Neural cell (in vitro differentiated cells): ENCODE measurements at regions not wholly inside any gene's neighbourhood (a gene's known extent, or its start where the extent isn't known, plus 50 kb on each side); places are given as distances from the start of the nearest gene placed in this dataset.

Source experiments
- H2AFZ ChIP-seq: fragments of 200-600, 300-800 bp; sonication (generic), shearing (Covaris generic); 2 replicates; pipeline ENCODE4 v1.6.0; 2014; ENCODE audit warnings: low read depth, mild to moderate bottlenecking, antibody characterized with exemption, low read length, moderate library complexity
- H3F3A ChIP-seq: fragments of 200-600 bp; shearing (Covaris generic); 2 replicates; pipeline ENCODE4 v1.6.1; 2016; ENCODE audit warnings: mild to moderate bottlenecking, moderate library complexity, mixed read lengths, antibody characterized with exemption, low read length; ENCODE audit not compliant: insufficient read depth, poor library complexity, severe bottlenecking
- H3K27ac ChIP-seq: fragments of 200-600, 300-800 bp; sonication (generic), shearing (Covaris generic); 2 replicates; pipeline ENCODE4 v1.5.1; 2014; ENCODE audit warnings: mild to moderate bottlenecking, low read length, moderate library complexity
- H3K27me3 ChIP-seq: fragments of 300-800, 200-600 bp; sonication (generic), shearing (Covaris generic); 2 replicates; pipeline ENCODE4 v1.6.0; 2014; ENCODE audit warnings: mild to moderate bottlenecking, low read depth, low read length, moderate library complexity; ENCODE audit not compliant: insufficient read depth
- H3K36me3 ChIP-seq: fragments of 300-800, 200-600 bp; sonication (generic), shearing (Covaris generic); 2 replicates; pipeline ENCODE4 v1.5.1; 2014; ENCODE audit warnings: mild to moderate bottlenecking, antibody characterized with exemption, low read length, moderate library complexity; ENCODE audit not compliant: insufficient read depth
- H3K4me2 ChIP-seq: fragments of 300-800, 200-600 bp; sonication (generic), shearing (Covaris generic); 2 replicates; pipeline ENCODE4 v1.6.0; 2014; ENCODE audit warnings: mild to moderate bottlenecking, low read length
- H3K4me3 ChIP-seq: fragments of 300-800, 200-600 bp; sonication (generic), shearing (Covaris generic); 2 replicates; pipeline ENCODE4 v1.5.1; 2014; ENCODE audit warnings: mild to moderate bottlenecking, low read length, moderate library complexity
- H3K79me2 ChIP-seq: fragments of 200-600 bp; shearing (Covaris generic); replicated peaks from 2 replicates; pipeline ENCODE4 v1.6.0; 2014; ENCODE audit warnings: mild to moderate bottlenecking, low read length, moderate library complexity; ENCODE audit not compliant: insufficient read depth
- H3K9ac ChIP-seq: fragments of 300-800, 200-600 bp; sonication (generic), shearing (Covaris generic); 2 replicates; pipeline ENCODE4 v1.6.1; 2016; ENCODE audit warnings: mild to moderate bottlenecking, low read length, mixed read lengths
- H3K9me2 ChIP-seq: fragments of 200-600 bp; shearing (Covaris generic); 2 replicates; pipeline ENCODE4 v1.6.1; 2016; ENCODE audit warnings: mild to moderate bottlenecking, low read length, mixed read lengths; ENCODE audit not compliant: insufficient read depth
- H3K9me3 ChIP-seq: fragments of 200-600, 300-800 bp; sonication (generic), shearing (Covaris generic); 2 replicates; pipeline ENCODE4 v1.6.1; 2016; ENCODE audit warnings: mild to moderate bottlenecking, mixed run types, low read length, moderate library complexity, mixed read lengths
- H4K20me1 ChIP-seq: fragments of 200-600 bp; shearing (Covaris generic); 2 replicates; pipeline ENCODE4 v1.6.1; 2016; ENCODE audit warnings: mild to moderate bottlenecking, mixed run types; ENCODE audit not compliant: insufficient read depth
- EP300 ChIP-seq: fragments of 450-650 bp; conservative IDR thresholded peaks from 2 replicates; pipeline ENCODE4 v1.6.1; 2014; ENCODE audit warnings: antibody characterized with exemption, mild to moderate bottlenecking, moderate library complexity; ENCODE audit not compliant: poor library complexity, severe bottlenecking
- EZH2 ChIP-seq: fragments of 200-600, 300-800 bp; shearing (Covaris generic), sonication (generic); IDR thresholded peaks from 2 replicates; pipeline ENCODE4 v1.6.1; 2014; ENCODE audit warnings: antibody characterized with exemption, low read length, borderline replicate concordance, mild to moderate bottlenecking; ENCODE audit not compliant: insufficient read depth, poor library complexity, severe bottlenecking
- MXI1 ChIP-seq: fragments of 450-650 bp; conservative IDR thresholded peaks from 2 replicates; pipeline ENCODE4 v1.6.1; 2014; ENCODE audit warnings: antibody characterized with exemption, mild to moderate bottlenecking; ENCODE audit not compliant: poor library complexity, severe bottlenecking
- POLR2AphosphoS5 ChIP-seq: IDR thresholded peaks from 2 replicates; pipeline ENCODE4 v1.6.1; 2012
- RAD21 ChIP-seq: fragments of 450-650 bp; conservative IDR thresholded peaks from 2 replicates; pipeline ENCODE4 v1.6.1; 2014; ENCODE audit warnings: antibody characterized with exemption, mild to moderate bottlenecking, moderate library complexity
- SMC3 ChIP-seq: fragments of 450-650 bp; conservative IDR thresholded peaks from 2 replicates; pipeline ENCODE4 v1.6.1; 2014; ENCODE audit warnings: antibody characterized with exemption, mild to moderate bottlenecking, moderate library complexity; ENCODE audit not compliant: poor library complexity
- TF ChIP-seq, protein P1 (sequence below): fragments of 450-650 bp; IDR thresholded peaks from 2 replicates; pipeline ENCODE4 v1.5.1; 2014; ENCODE audit warnings: antibody characterized with exemption, mild to moderate bottlenecking, moderate library complexity; ENCODE audit not compliant: poor library complexity, severe bottlenecking
- TF ChIP-seq, protein P2 (sequence below): IDR thresholded peaks from 2 replicates; pipeline ENCODE4 v1.6.1; 2012; ENCODE audit warnings: borderline replicate concordance

- Histone ChIP-seq H3K4me2 (peak overlapping the region; percentile 1), H3F3A (no peaks in the 10 kb centered on the region), H3K4me3 (peak overlapping the region; percentile 23), H3K9me2 (no peaks in the 10 kb centered on the region), H3K9ac (no peak overlapping the region), H3K79me2 (no peaks in the 10 kb centered on the region), H4K20me1 (no peaks in the 10 kb centered on the region), H3K27me3 (no peaks in the 10 kb centered on the region), H3K9me3 (no peaks in the 10 kb centered on the region), H3K36me3 (no peaks in the 10 kb centered on the region), H2AFZ (no peak overlapping the region), H3K27ac (peak overlapping the region; percentile 50)
- peak; percentile 54 for TF ChIP-seq POLR2AphosphoS5
- TF ChIP-seq MXI1, result no peak
- no peak for TF ChIP-seq SMC3
- peak; percentile 27 for TF ChIP-seq RAD21
- TF ChIP-seq EP300, result peak; percentile 52
These were observed 284.1 kb downstream of the IRS1 start for GRCh38 chr2:226515344-226516055.

GRCh38 chr2:226514895-226515294 is 284.7 kb downstream of the IRS1 start:
- Histone ChIP-seq H3F3A (no peaks in the 10 kb centered on the region), H3K4me2 (no peak overlapping the region)
- no peak for TF ChIP-seq MXI1
- no peak for TF ChIP-seq RAD21
- TF ChIP-seq EP300, result no peak
- no peak for TF ChIP-seq SMC3
- TF ChIP-seq, protein P1, sequence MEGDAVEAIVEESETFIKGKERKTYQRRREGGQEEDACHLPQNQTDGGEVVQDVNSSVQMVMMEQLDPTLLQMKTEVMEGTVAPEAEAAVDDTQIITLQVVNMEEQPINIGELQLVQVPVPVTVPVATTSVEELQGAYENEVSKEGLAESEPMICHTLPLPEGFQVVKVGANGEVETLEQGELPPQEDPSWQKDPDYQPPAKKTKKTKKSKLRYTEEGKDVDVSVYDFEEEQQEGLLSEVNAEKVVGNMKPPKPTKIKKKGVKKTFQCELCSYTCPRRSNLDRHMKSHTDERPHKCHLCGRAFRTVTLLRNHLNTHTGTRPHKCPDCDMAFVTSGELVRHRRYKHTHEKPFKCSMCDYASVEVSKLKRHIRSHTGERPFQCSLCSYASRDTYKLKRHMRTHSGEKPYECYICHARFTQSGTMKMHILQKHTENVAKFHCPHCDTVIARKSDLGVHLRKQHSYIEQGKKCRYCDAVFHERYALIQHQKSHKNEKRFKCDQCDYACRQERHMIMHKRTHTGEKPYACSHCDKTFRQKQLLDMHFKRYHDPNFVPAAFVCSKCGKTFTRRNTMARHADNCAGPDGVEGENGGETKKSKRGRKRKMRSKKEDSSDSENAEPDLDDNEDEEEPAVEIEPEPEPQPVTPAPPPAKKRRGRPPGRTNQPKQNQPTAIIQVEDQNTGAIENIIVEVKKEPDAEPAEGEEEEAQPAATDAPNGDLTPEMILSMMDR, result no peak
- no peak for TF ChIP-seq EZH2
- no peak for TF ChIP-seq POLR2AphosphoS5
- TF ChIP-seq, protein P2, sequence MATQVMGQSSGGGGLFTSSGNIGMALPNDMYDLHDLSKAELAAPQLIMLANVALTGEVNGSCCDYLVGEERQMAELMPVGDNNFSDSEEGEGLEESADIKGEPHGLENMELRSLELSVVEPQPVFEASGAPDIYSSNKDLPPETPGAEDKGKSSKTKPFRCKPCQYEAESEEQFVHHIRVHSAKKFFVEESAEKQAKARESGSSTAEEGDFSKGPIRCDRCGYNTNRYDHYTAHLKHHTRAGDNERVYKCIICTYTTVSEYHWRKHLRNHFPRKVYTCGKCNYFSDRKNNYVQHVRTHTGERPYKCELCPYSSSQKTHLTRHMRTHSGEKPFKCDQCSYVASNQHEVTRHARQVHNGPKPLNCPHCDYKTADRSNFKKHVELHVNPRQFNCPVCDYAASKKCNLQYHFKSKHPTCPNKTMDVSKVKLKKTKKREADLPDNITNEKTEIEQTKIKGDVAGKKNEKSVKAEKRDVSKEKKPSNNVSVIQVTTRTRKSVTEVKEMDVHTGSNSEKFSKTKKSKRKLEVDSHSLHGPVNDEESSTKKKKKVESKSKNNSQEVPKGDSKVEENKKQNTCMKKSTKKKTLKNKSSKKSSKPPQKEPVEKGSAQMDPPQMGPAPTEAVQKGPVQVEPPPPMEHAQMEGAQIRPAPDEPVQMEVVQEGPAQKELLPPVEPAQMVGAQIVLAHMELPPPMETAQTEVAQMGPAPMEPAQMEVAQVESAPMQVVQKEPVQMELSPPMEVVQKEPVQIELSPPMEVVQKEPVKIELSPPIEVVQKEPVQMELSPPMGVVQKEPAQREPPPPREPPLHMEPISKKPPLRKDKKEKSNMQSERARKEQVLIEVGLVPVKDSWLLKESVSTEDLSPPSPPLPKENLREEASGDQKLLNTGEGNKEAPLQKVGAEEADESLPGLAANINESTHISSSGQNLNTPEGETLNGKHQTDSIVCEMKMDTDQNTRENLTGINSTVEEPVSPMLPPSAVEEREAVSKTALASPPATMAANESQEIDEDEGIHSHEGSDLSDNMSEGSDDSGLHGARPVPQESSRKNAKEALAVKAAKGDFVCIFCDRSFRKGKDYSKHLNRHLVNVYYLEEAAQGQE, result no peak

More at GRCh38 chr2:226514895-226515294, 284.7 kb downstream of the IRS1 start:
- Histone ChIP-seq H3K9me2 (no peaks in the 10 kb centered on the region), H2AFZ (no peak overlapping the region), H3K4me3 (no peak overlapping the region), H3K9me3 (no peaks in the 10 kb centered on the region), H3K79me2 (no peaks in the 10 kb centered on the region), H3K36me3 (no peaks in the 10 kb centered on the region), H3K9ac (no peak overlapping the region), H3K27me3 (no peaks in the 10 kb centered on the region), H4K20me1 (no peaks in the 10 kb centered on the region), H3K27ac (no peak overlapping the region)
